Mesodermal cell (in vitro differentiated cells): ENCODE measurements at regions not wholly inside any gene's neighbourhood (a gene's known extent, or its start where the extent isn't known, plus 50 kb on each side); places are given as distances from the start of the nearest gene placed in this dataset.

Source experiments
- H3K27ac ChIP-seq: 2 replicates; pipeline ENCODE4 v1.7.0; 2013; ENCODE audit warnings: mild to moderate bottlenecking, low read depth, low read length, moderate library complexity; ENCODE audit not compliant: severe bottlenecking
- H3K36me3 ChIP-seq: 2 replicates; pipeline ENCODE4 v1.7.1; 2013; ENCODE audit warnings: mild to moderate bottlenecking, low read length, moderate library complexity; ENCODE audit not compliant: control insufficient read depth, insufficient read depth
- H3K4me1 ChIP-seq: one replicate; pipeline ENCODE4 v1.7.1; 2013; ENCODE audit warnings: mild to moderate bottlenecking, low read length; ENCODE audit not compliant: insufficient read depth, control insufficient read depth, poor library complexity, severe bottlenecking
- H3K4me3 ChIP-seq: 2 replicates; pipeline ENCODE4 v1.7.0; 2013; ENCODE audit warnings: low read length, control low read depth, mild to moderate bottlenecking; ENCODE audit not compliant: insufficient read depth, poor library complexity, severe bottlenecking; ENCODE audit errors: extremely low read depth
- H3K9me3 ChIP-seq: 2 replicates; pipeline ENCODE4 v1.7.1; 2013; ENCODE audit warnings: mild to moderate bottlenecking, low read length, moderate library complexity; ENCODE audit not compliant: control insufficient read depth
- WGBS, 2 experiments: methylation state at CpG; one replicate each; pipeline ENCODE4 v1.1.5; 2013; ENCODE audit warnings: missing lambda C conversion rate in 2 of 2; ENCODE audit not compliant: insufficient coverage in 2 of 2; 5-methylcytosine and 5-hydroxymethylcytosine counted together

- no peak overlapping the region for H3K27ac ChIP-seq
- H3K4me1 ChIP-seq, result no peaks in the 10 kb centered on the region
- peaks cover 19% of the 10 kb centered on the region for H3K9me3 ChIP-seq
- H3K4me3 ChIP-seq, result no peak overlapping the region
- no peaks in the 10 kb centered on the region for H3K36me3 ChIP-seq
- no CpG with 5 or more reads among the region's 3 CpGs for WGBS, 2 experiments
Observed at GRCh38 chr18:75592527-75592926, 165.0 kb upstream of the SMIM21 start.

GRCh38 chr18:75588412-75588811 is 160.9 kb upstream of the SMIM21 start:
- Histone ChIP-seq H3K4me1 (no peaks in the 10 kb centered on the region), H3K36me3 (no peaks in the 10 kb centered on the region), H3K4me3 (no peak overlapping the region), H3K9me3 (peaks cover 12% of the 10 kb centered on the region), H3K27ac (no peak overlapping the region)
- 97 to 100% methylated on average over 5 to 10 of the region's 16 CpGs for WGBS, 2 experiments

GRCh38 chr18:75587131-75587530 is 159.6 kb upstream of the SMIM21 start:
- no peak overlapping the region for H3K27ac ChIP-seq
- H3K4me3 ChIP-seq, result no peak overlapping the region
- peaks cover 6% of the 10 kb centered on the region for H3K9me3 ChIP-seq
- no peaks in the 10 kb centered on the region for H3K4me1 ChIP-seq
- H3K36me3 ChIP-seq, result no peaks in the 10 kb centered on the region
- WGBS, 2 experiments, result 81% methylated on average over 5 of the region's 6 CpGs

- H3K4me3 ChIP-seq, result no peak overlapping the region
- H3K27ac ChIP-seq, result no peak overlapping the region
- no peaks in the 10 kb centered on the region for H3K9me3 ChIP-seq
- WGBS, 2 experiments, result 77 to 88% methylated on average over 4 to 6 of the region's 9 CpGs
- no peaks in the 10 kb centered on the region for H3K4me1 ChIP-seq
- H3K36me3 ChIP-seq, result no peaks in the 10 kb centered on the region
Observed at GRCh38 chr18:75586130-75586889, 158.8 kb upstream of the SMIM21 start.

GRCh38 chr18:75582940-75583339 is 155.4 kb upstream of the SMIM21 start:
- Histone ChIP-seq H3K4me1 (no peaks in the 10 kb centered on the region), H3K27ac (no peak overlapping the region), H3K36me3 (no peaks in the 10 kb centered on the region), H3K4me3 (no peak overlapping the region), H3K9me3 (no peaks in the 10 kb centered on the region)
- 89 to 91% methylated on average over 6 of the region's 6 CpGs for WGBS, 2 experiments

GRCh38 chr18:75582406-75582821 is 154.9 kb upstream of the SMIM21 start:
- H3K27ac ChIP-seq, result no peak overlapping the region
- no peaks in the 10 kb centered on the region for H3K36me3 ChIP-seq
- H3K9me3 ChIP-seq, result no peaks in the 10 kb centered on the region
- no peaks in the 10 kb centered on the region for H3K4me1 ChIP-seq
- H3K4me3 ChIP-seq, result no peak overlapping the region
- 86 to 95% methylated on average over 2 of the region's 3 CpGs for WGBS, 2 experiments

- Histone ChIP-seq H3K4me1 (no peaks in the 10 kb centered on the region), H3K27ac (no peak overlapping the region), H3K4me3 (no peak overlapping the region), H3K9me3 (no peaks in the 10 kb centered on the region), H3K36me3 (no peaks in the 10 kb centered on the region)
- WGBS, 2 experiments, result 84 to 90% methylated on average over 4 to 5 of the region's 8 CpGs
Observed at GRCh38 chr18:75581336-75582131, 154.0 kb upstream of the SMIM21 start.

- H3K4me1 ChIP-seq, result peaks cover 8% of the 10 kb centered on the region
- 84 to 94% methylated on average over 2 to 3 of the region's 3 CpGs for WGBS, 2 experiments
- peaks cover 4% of the 10 kb centered on the region for H3K9me3 ChIP-seq
- no peak overlapping the region for H3K4me3 ChIP-seq
- no peak overlapping the region for H3K27ac ChIP-seq
- H3K36me3 ChIP-seq, result no peaks in the 10 kb centered on the region
Observed at GRCh38 chr18:75574187-75574586, 146.7 kb upstream of the SMIM21 start.

- Histone ChIP-seq H3K4me1 (no peaks in the 10 kb centered on the region), H3K27ac (no peak overlapping the region), H3K9me3 (no peaks in the 10 kb centered on the region), H3K4me3 (no peak overlapping the region), H3K36me3 (no peaks in the 10 kb centered on the region)
- 80 to 86% methylated on average over 2 of the region's 5 CpGs for WGBS, 2 experiments
Observed at GRCh38 chr18:75563150-75563549, 135.6 kb upstream of the SMIM21 start.

GRCh38 chr18:75562216-75562615 is 134.7 kb upstream of the SMIM21 start:
- H3K4me3 ChIP-seq, result no peak overlapping the region
- H3K36me3 ChIP-seq, result no peaks in the 10 kb centered on the region
- 91 to 100% methylated on average over 5 of the region's 5 CpGs for WGBS, 2 experiments
- H3K4me1 ChIP-seq, result no peaks in the 10 kb centered on the region
- no peak overlapping the region for H3K27ac ChIP-seq
- H3K9me3 ChIP-seq, result no peaks in the 10 kb centered on the region

GRCh38 chr18:75558790-75559189 is 131.3 kb upstream of the SMIM21 start:
- 80% methylated on average over 1 of the region's 1 CpG; no CpG with 5 or more reads in 1 of the 2 experiments for WGBS, 2 experiments
- H3K4me3 ChIP-seq, result no peak overlapping the region
- H3K36me3 ChIP-seq, result no peaks in the 10 kb centered on the region
- no peak overlapping the region for H3K27ac ChIP-seq
- H3K9me3 ChIP-seq, result no peaks in the 10 kb centered on the region
- no peaks in the 10 kb centered on the region for H3K4me1 ChIP-seq
